H1 (cell line): ENCODE measurements at regions not wholly inside any gene's neighbourhood (a gene's known extent, or its start where the extent isn't known, plus 50 kb on each side); places are given as distances from the start of the nearest gene placed in this dataset.

Experiments
- CTCF ChIA-PET: fragments of 300-600 bp; sonication (Branson Sonifier 250); formaldehyde crosslinking; loops from one replicate; lab custom pipeline; 2021; ENCODE audit not compliant: partially characterized antibody; lab: Charles Lee
- POLR2A ChIA-PET: fragments of 300-600 bp; sonication (Branson Sonifier 250); formaldehyde crosslinking; loops from one replicate; lab custom pipeline; 2021; ENCODE audit warnings: inconsistent platforms; ENCODE audit not compliant: partially characterized antibody; lab: Charles Lee
- DNase-seq, 2 experiments: peaks; one replicate each; pipeline versions ENCODE4 v3.0.0 to v3.0.0-alpha.2; 2010 to 2022; ENCODE audit warnings: low spot score in 2 of 2, low read depth in 1 of 2, mixed read lengths in 1 of 2
- FAIRE-seq: peaks from 2 replicates; lab custom pipeline; 2011; peaks lifted over from hg19 to GRCh38; lab: Jason Lieb, UNC
- H2AFZ ChIP-seq: 2 replicates; pipeline ENCODE4 v1.8.1; 2012; ENCODE audit warnings: low read length, inconsistent platforms
- H2AK5ac ChIP-seq: 2 replicates; pipeline ENCODE4 v1.6.1; 2013; ENCODE audit warnings: low read depth, low read length
- H2BK120ac ChIP-seq: replicated peaks from 2 replicates; pipeline ENCODE3; 2013; ENCODE audit warnings: low read depth, low read length, inconsistent platforms
- H2BK12ac ChIP-seq: 2 replicates; pipeline ENCODE4 v1.6.1; 2013; ENCODE audit warnings: low read depth, low read length
- H2BK15ac ChIP-seq: 2 replicates; pipeline ENCODE4 v1.6.1; 2013; ENCODE audit warnings: low read length
- H2BK20ac ChIP-seq: 2 replicates; pipeline ENCODE4 v1.6.1; 2013; ENCODE audit warnings: low read length
- H2BK5ac ChIP-seq: 2 replicates; pipeline ENCODE4 v1.6.1; 2013; ENCODE audit warnings: low read depth, low read length
- H3K14ac ChIP-seq: 2 replicates; pipeline ENCODE4 v1.6.1; 2013; ENCODE audit warnings: inconsistent platforms; ENCODE audit not compliant: insufficient read length
- H3K18ac ChIP-seq: 2 replicates; pipeline ENCODE4 v1.6.1; 2013; ENCODE audit warnings: low read length; ENCODE audit errors: extremely low read depth
- H3K23ac ChIP-seq: 2 replicates; pipeline ENCODE4 v1.6.1; 2013; ENCODE audit warnings: inconsistent platforms; ENCODE audit not compliant: insufficient read length
- H3K23me2 ChIP-seq: 2 replicates; pipeline ENCODE4 v1.6.1; 2013; ENCODE audit warnings: low read depth, low read length
- H3K27ac ChIP-seq: 2 replicates; pipeline ENCODE4 v1.6.1; 2011; ENCODE audit warnings: low read depth, low read length, inconsistent platforms
- H3K27me3 ChIP-seq, 4 experiments: replicated peaks in 1 of 4; 1 replicate in 1 of 4; 2 replicates in 3 of 4; pipeline versions ENCODE4 v1.6.1 to v1.8.1; 2011 to 2013; ENCODE audit warnings: low read length in 3 of 4, mild to moderate bottlenecking in 3 of 4, inconsistent platforms in 2 of 4, mixed read lengths in 2 of 4, moderate library complexity in 1 of 4; ENCODE audit not compliant: control insufficient read depth in 3 of 4, insufficient read depth in 3 of 4; ENCODE audit errors: extremely low read depth in 1 of 4
- H3K36me3 ChIP-seq, 4 experiments: 2 replicates each; pipeline versions ENCODE4 v1.6.1 to v1.8.1; 2011 to 2013; ENCODE audit warnings: mild to moderate bottlenecking in 4 of 4, low read length in 3 of 4, moderate library complexity in 2 of 4, control low read depth in 1 of 4, inconsistent platforms in 1 of 4; ENCODE audit not compliant: insufficient read depth in 4 of 4, control insufficient read depth in 2 of 4
- H3K4ac ChIP-seq: replicated peaks from 2 replicates; pipeline ENCODE3; 2013; ENCODE audit warnings: low read length, low read depth, mixed read lengths, inconsistent platforms; ENCODE audit not compliant: insufficient read length
- H3K4me1 ChIP-seq, 4 experiments: replicated peaks in 1 of 4; 1 replicate in 1 of 4; 2 replicates in 3 of 4; pipeline versions ENCODE4 v1.6.1 to v1.8.1; 2011 to 2013; ENCODE audit warnings: low read length in 3 of 4, inconsistent platforms in 2 of 4, mixed read lengths in 1 of 4; ENCODE audit not compliant: insufficient read depth in 4 of 4, control insufficient read depth in 3 of 4
- H3K4me2 ChIP-seq, 2 experiments: 2 replicates each; pipeline versions ENCODE4 v1.6.1 to v1.8.1; 2011 to 2013; ENCODE audit warnings: low read depth in 2 of 2, low read length in 2 of 2, control low read depth in 1 of 2, inconsistent platforms in 1 of 2, mild to moderate bottlenecking in 1 of 2; ENCODE audit not compliant: insufficient read depth in 1 of 2
- H3K4me3 ChIP-seq, 4 experiments: fragments of 200-600, 300-600 bp in 1 of 4; sonication (generic), shearing (Covaris generic), sonication (Bioruptor Twin) in 1 of 4; 2 replicates each; pipeline versions ENCODE4 v1.5.1 to v1.8.1; 2011 to 2016; ENCODE audit warnings: low read length in 4 of 4, low read depth in 3 of 4, control low read depth in 2 of 4, inconsistent platforms in 2 of 4, mild to moderate bottlenecking in 2 of 4, mixed read lengths in 1 of 4, moderate library complexity in 1 of 4; ENCODE audit not compliant: insufficient read depth in 2 of 4; ENCODE audit errors: extremely low read depth in 1 of 4
- H3K56ac ChIP-seq: replicated peaks from 2 replicates; pipeline ENCODE3; 2013; ENCODE audit warnings: low read depth, mild to moderate bottlenecking, mixed read lengths, low read length, inconsistent platforms; ENCODE audit not compliant: insufficient read length
- H3K79me1 ChIP-seq: 2 replicates; pipeline ENCODE4 v1.6.1; 2013; ENCODE audit warnings: low read depth, low read length, control low read depth
- H3K79me2 ChIP-seq, 2 experiments: 2 replicates each; pipeline versions ENCODE4 v1.6.1 to v1.8.1; 2012 to 2013; ENCODE audit warnings: low read length in 2 of 2, mild to moderate bottlenecking in 2 of 2, inconsistent platforms in 1 of 2; ENCODE audit not compliant: insufficient read depth in 2 of 2, control insufficient read depth in 1 of 2
- H3K9ac ChIP-seq, 4 experiments: replicated peaks in 1 of 4; 1 replicate in 1 of 4; 2 replicates in 3 of 4; pipeline versions ENCODE4 v1.6.1 to v1.8.1; 2011 to 2013; ENCODE audit warnings: low read depth in 3 of 4, low read length in 3 of 4, control low read depth in 2 of 4, mild to moderate bottlenecking in 2 of 4, moderate library complexity in 2 of 4, inconsistent platforms in 1 of 4; ENCODE audit errors: extremely low read depth in 1 of 4
- H3K9me3 ChIP-seq, 2 experiments: 2 replicates each; pipeline versions ENCODE4 v1.6.1 to v1.8.1; 2012 to 2013; ENCODE audit warnings: mild to moderate bottlenecking in 2 of 2, moderate library complexity in 2 of 2, control low read depth in 1 of 2, inconsistent platforms in 1 of 2, low read depth in 1 of 2, low read length in 1 of 2, mixed read lengths in 1 of 2; ENCODE audit not compliant: insufficient read depth in 2 of 2
- H4K20me1 ChIP-seq, 2 experiments: replicated peaks in 1 of 2; 2 replicates each; pipeline versions ENCODE3 to v1.8.1; 2011 to 2013; ENCODE audit warnings: inconsistent platforms in 2 of 2, low read length in 2 of 2, mild to moderate bottlenecking in 1 of 2; ENCODE audit not compliant: insufficient read depth in 2 of 2, control insufficient read depth in 1 of 2
- H4K5ac ChIP-seq: 2 replicates; pipeline ENCODE4 v1.6.1; 2013; ENCODE audit warnings: low read length, low read depth, mixed read lengths, inconsistent platforms; ENCODE audit not compliant: insufficient read length
- H4K8ac ChIP-seq: 2 replicates; pipeline ENCODE4 v1.8.0; 2013; ENCODE audit warnings: mild to moderate bottlenecking, moderate library complexity, low read length, inconsistent platforms; ENCODE audit not compliant: insufficient read depth; ENCODE audit errors: extremely low read depth
- H4K91ac ChIP-seq: replicated peaks from 2 replicates; pipeline ENCODE3; 2013; ENCODE audit warnings: low read length, mixed read lengths, inconsistent platforms; ENCODE audit not compliant: insufficient read length
- GABPA ChIP-seq: IDR thresholded peaks from 2 replicates; pipeline ENCODE4 v1.6.1; 2011; ENCODE audit warnings: mild to moderate bottlenecking, low read length, moderate library complexity, borderline replicate concordance; ENCODE audit not compliant: insufficient read depth
- HDAC2 ChIP-seq, 2 experiments: fragments of 300-600 bp in 1 of 2; sonication (generic) in 1 of 2; IDR thresholded peaks; 2 replicates each; pipeline ENCODE4 v1.6.1; 2011 to 2012; ENCODE audit warnings: low read depth in 2 of 2, low read length in 2 of 2, mild to moderate bottlenecking in 2 of 2, moderate library complexity in 2 of 2, borderline replicate concordance in 1 of 2, inconsistent platforms in 1 of 2
- KDM1A ChIP-seq: fragments of 200-600, 300-600 bp; sonication (generic); IDR thresholded peaks from 2 replicates; pipeline ENCODE4 v1.7.1; 2016; ENCODE audit warnings: mild to moderate bottlenecking, low read length, borderline replicate concordance
- WGBS, 2 experiments: shearing (Covaris generic) in 1 of 2; methylation state at CpG; one replicate each; pipeline versions ENCODE4 v1.1.6 to v1.1.7; 2013 to 2015; ENCODE audit warnings: low lambda C conversion rate in 2 of 2, mixed read lengths in 2 of 2, inconsistent platforms in 1 of 2, low coverage in 1 of 2, missing lambda C conversion rate in 1 of 2; ENCODE audit not compliant: insufficient replicate concordance in 2 of 2, insufficient coverage in 1 of 2, insufficient read length in 1 of 2; ENCODE audit errors: extremely low coverage in 1 of 2, missing lambda C conversion rate in 1 of 2; 5-methylcytosine and 5-hydroxymethylcytosine counted together

- Histone ChIP-seq H2AK5ac (no peak overlapping the region), H3K56ac (no peak overlapping the region), H2AFZ (no peak overlapping the region), H3K14ac (no peak overlapping the region), H3K4me3 (no peak overlapping the region), H3K4me2 (no peak overlapping the region), H3K79me2 (no peaks in the 10 kb centered on the region), H3K27ac (no peak overlapping the region), H3K9me3 (no peaks in the 10 kb centered on the region), H2BK12ac (no peak overlapping the region), H2BK5ac (no peak overlapping the region), H3K9ac (no peak overlapping the region), H3K27me3 (no peaks in the 10 kb centered on the region), H4K5ac (no peak overlapping the region), H3K4ac (no peak overlapping the region), H3K23me2 (no peaks in the 10 kb centered on the region), H3K23ac (no peak overlapping the region), H2BK15ac (no peak overlapping the region), H2BK20ac (no peak overlapping the region), H3K4me1 (no peaks in the 10 kb centered on the region), H3K79me1 (no peaks in the 10 kb centered on the region), H3K36me3 (no peaks in the 10 kb centered on the region), H2BK120ac (no peak overlapping the region), H4K8ac (no peak overlapping the region), H4K20me1 (no peaks in the 10 kb centered on the region), H3K18ac (no peak overlapping the region), H4K91ac (no peak overlapping the region)
- DNase-seq: no peak
- no peak for FAIRE-seq
- CTCF ChIA-PET: no interaction called here
- POLR2A ChIA-PET: no interaction called here
- no peak for TF ChIP-seq KDM1A
- TF ChIP-seq GABPA: no peak
- no peak for TF ChIP-seq HDAC2 (IDR thresholded peaks at IDR 0.05; ENCODE audit: borderline replicate concordance in 1 of 2, low read depth in 2 of 2, low read length in 2 of 2)
- 88% methylated on average over 3 of the region's 3 CpGs; no CpG with 5 or more reads in 1 of the 2 experiments for WGBS, 2 experiments
Measured at GRCh38 chr1:88324899-88325298, 359.2 kb upstream of the PKN2 start.
